Calu3 (cell line): ENCODE measurements at regions not wholly inside any gene's neighbourhood (a gene's known extent, or its start where the extent isn't known, plus 50 kb on each side); places are given as distances from the start of the nearest gene placed in this dataset.

Experiments used
- BruUV-seq: library from RNA; stranded (reverse); fragments of 400-500 nt; replicated peaks from 2 replicates; lab custom pipeline; 2021; lab: Mats Ljungman, UMichigan
- CTCF ChIA-PET: fragments of 300-600 bp; sonication (Branson Sonifier 250); formaldehyde crosslinking; loops from one replicate; lab custom pipeline; 2022; ENCODE audit warnings: antibody characterized with exemption; lab: Charles Lee
- DNase-seq: peaks from one replicate; pipeline ENCODE4 v3.0.0; 2022
- H3K27ac Mint-ChIP-seq: one replicate; pipeline ENCODE4 v1.8.0; 2022; ENCODE audit warnings: mixed read lengths; ENCODE audit not compliant: unreplicated experiment
- H3K27me3 Mint-ChIP-seq: one replicate; pipeline ENCODE4 v1.8.0; 2022; ENCODE audit warnings: mixed read lengths; ENCODE audit not compliant: unreplicated experiment
- H3K36me3 Mint-ChIP-seq: one replicate; pipeline ENCODE4 v1.8.0; 2022; ENCODE audit warnings: mild to moderate bottlenecking, moderate library complexity, mixed read lengths; ENCODE audit not compliant: insufficient read depth, unreplicated experiment
- H3K4me1 Mint-ChIP-seq: one replicate; pipeline ENCODE4 v1.8.0; 2022; ENCODE audit warnings: mild to moderate bottlenecking, low read depth, mixed read lengths; ENCODE audit not compliant: unreplicated experiment
- H3K4me3 Mint-ChIP-seq: one replicate; pipeline ENCODE4 v1.8.0; 2022; ENCODE audit warnings: mild to moderate bottlenecking, low read depth, moderate library complexity, mixed read lengths; ENCODE audit not compliant: unreplicated experiment
- H3K9me3 Mint-ChIP-seq: one replicate; pipeline ENCODE4 v1.8.0; 2022; ENCODE audit warnings: low read depth, mixed read lengths; ENCODE audit not compliant: unreplicated experiment
- CTCF ChIP-seq: fragments of 200-600 bp; IDR thresholded peaks from one replicate; pipeline ENCODE4 v1.8.0; 2022; ENCODE audit warnings: antibody characterized with exemption; ENCODE audit not compliant: unreplicated experiment
- intact Hi-C: fragments of 100-400 bp; cut with micrococcal nuclease; formaldehyde crosslinking; loops from one replicate; pipeline ENCODE4 v1.10.0; 2022; ENCODE audit not compliant: unreplicated experiment

GRCh38 chr2:235352541-235352940 lies 141.3 kb upstream of the AGAP1 start:
- no TSS peak for BruUV-seq
- intact Hi-C loops = no loop called here
- Mint-ChIP-seq H3K9me3 (no peaks in the 10 kb centered on the region), H3K4me1 (peaks cover 3% of the 10 kb centered on the region), H3K27me3 (peaks cover 56% of the 10 kb centered on the region), H3K27ac (no peak overlapping the region), H3K36me3 (no peaks in the 10 kb centered on the region), H3K4me3 (no peak overlapping the region)
- no peak for DNase-seq
- TF ChIP-seq CTCF = no peak
- CTCF ChIA-PET = no interaction called here

- no TSS peak for BruUV-seq
- peaks cover 21% of the 10 kb centered on the region for H3K27me3 Mint-ChIP-seq
- no peak overlapping the region for H3K27ac Mint-ChIP-seq
- peaks cover 6% of the 10 kb centered on the region for H3K36me3 Mint-ChIP-seq
- H3K9me3 Mint-ChIP-seq = no peaks in the 10 kb centered on the region
- no peak for TF ChIP-seq CTCF
- CTCF ChIA-PET = no interaction called here
- DNase-seq = no peak
- intact Hi-C loops = no loop called here
- H3K4me3 Mint-ChIP-seq = no peak overlapping the region
- H3K4me1 Mint-ChIP-seq = peaks cover 17% of the 10 kb centered on the region
Observed at GRCh38 chr2:235357881-235358280, 136.0 kb upstream of the AGAP1 start.

GRCh38 chr2:235358981-235359471 lies 134.8 kb upstream of the AGAP1 start:
- DNase-seq = peak; percentile 67
- peak overlapping the region; percentile 34 for H3K27ac Mint-ChIP-seq
- no TSS peak for BruUV-seq
- H3K4me1 Mint-ChIP-seq = peaks cover 17% of the 10 kb centered on the region
- H3K4me3 Mint-ChIP-seq = no peak overlapping the region
- intact Hi-C loops = no loop called here
- H3K27me3 Mint-ChIP-seq = peaks cover 24% of the 10 kb centered on the region
- peaks cover 6% of the 10 kb centered on the region for H3K36me3 Mint-ChIP-seq
- no peak for TF ChIP-seq CTCF
- no peaks in the 10 kb centered on the region for H3K9me3 Mint-ChIP-seq
- CTCF ChIA-PET = no interaction called here

GRCh38 chr2:235360446-235360845 lies 133.4 kb upstream of the AGAP1 start:
- H3K4me1 Mint-ChIP-seq = peaks cover 17% of the 10 kb centered on the region
- DNase-seq = no peak
- no peaks in the 10 kb centered on the region for H3K9me3 Mint-ChIP-seq
- no peak overlapping the region for H3K27ac Mint-ChIP-seq
- TF ChIP-seq CTCF = no peak
- intact Hi-C loops = no loop called here
- no peak overlapping the region for H3K4me3 Mint-ChIP-seq
- H3K27me3 Mint-ChIP-seq = peaks cover 39% of the 10 kb centered on the region
- peaks cover 6% of the 10 kb centered on the region for H3K36me3 Mint-ChIP-seq
- CTCF ChIA-PET = no interaction called here
- no TSS peak for BruUV-seq
